ENCODE measurements at regions not wholly inside any gene's neighbourhood (a gene's known extent, or its start where the extent isn't known, plus 50 kb on each side); places are given as distances from the start of the nearest gene placed in this dataset.

GRCh38 chr4:67035501-67035900 is 509.8 kb downstream of the CENPC start:
- Histone ChIP-seq H4K20me1 (ENCODE audit: control insufficient read depth, insufficient read depth, low read depth, low read length) (no peaks in the 10 kb centered on the region), H3K4me2 (ENCODE audit: low read length) (no peak overlapping the region), H3K9me3 (ENCODE audit: control insufficient read depth, insufficient read depth, low read length) (no peaks in the 10 kb centered on the region; the same call in 1 of the 2 replicates), H3K9me2 (replicated peaks; ENCODE audit: control insufficient read depth, low read length) (no peaks in the 10 kb centered on the region; the same call in 1 of the 2 replicates), H3K27me3 (ENCODE audit: control insufficient read depth, low read length) (no peaks in the 10 kb centered on the region), H3K4me3 (ENCODE audit: low read length) (no peak overlapping the region), H3F3A (ENCODE audit: control insufficient read depth, insufficient read depth) (no peaks in the 10 kb centered on the region), H3K79me2 (ENCODE audit: control insufficient read depth, low read length) (no peaks in the 10 kb centered on the region), H3K4me1 (ENCODE audit: control insufficient read depth, low read length) (no peaks in the 10 kb centered on the region), H3K36me3 (ENCODE audit: control insufficient read depth, low read length) (no peaks in the 10 kb centered on the region), H3K27ac (ENCODE audit: low read depth, low read length) (no peak overlapping the region)
- TF ChIP-seq CTCF (IDR thresholded peaks at IDR 0.05; ENCODE audit: low read depth, low read length, poor library complexity, severe bottlenecking) (no peak), EZH2phosphoT487 (IDR thresholded peaks at IDR 0.05; ENCODE audit: borderline replicate concordance, low read length) (no peak)

- no peaks in the 10 kb centered on the region for H4K20me1 ChIP-seq (ENCODE audit: control insufficient read depth, insufficient read depth, low read depth, low read length)
- H3K4me3 ChIP-seq (ENCODE audit: low read length): no peak overlapping the region
- no peaks in the 10 kb centered on the region for H3K4me1 ChIP-seq (ENCODE audit: control insufficient read depth, low read length)
- no peaks in the 10 kb centered on the region for H3K27me3 ChIP-seq (ENCODE audit: control insufficient read depth, low read length)
- no peaks in the 10 kb centered on the region for H3F3A ChIP-seq (ENCODE audit: control insufficient read depth, insufficient read depth)
- TF ChIP-seq EZH2phosphoT487 (IDR thresholded peaks at IDR 0.05; ENCODE audit: borderline replicate concordance, low read length) (no peak), CTCF (IDR thresholded peaks at IDR 0.05; ENCODE audit: low read depth, low read length, poor library complexity, severe bottlenecking) (no peak)
- H3K9me2 ChIP-seq (replicated peaks; ENCODE audit: control insufficient read depth, low read length): no peaks in the 10 kb centered on the region
- no peaks in the 10 kb centered on the region for H3K36me3 ChIP-seq (ENCODE audit: control insufficient read depth, low read length)
- no peaks in the 10 kb centered on the region; the same call in 1 of the 2 replicates for H3K9me3 ChIP-seq (ENCODE audit: control insufficient read depth, insufficient read depth, low read length)
- H3K27ac ChIP-seq (ENCODE audit: low read depth, low read length): no peak overlapping the region
- no peaks in the 10 kb centered on the region for H3K79me2 ChIP-seq (ENCODE audit: control insufficient read depth, low read length)
- no peak overlapping the region for H3K4me2 ChIP-seq (ENCODE audit: low read length)
These were observed 514.7 kb downstream of the CENPC start for GRCh38 chr4:67030636-67031035.

- TF ChIP-seq CTCF (IDR thresholded peaks at IDR 0.05; ENCODE audit: low read depth, low read length, poor library complexity, severe bottlenecking) (no peak), EZH2phosphoT487 (IDR thresholded peaks at IDR 0.05; ENCODE audit: borderline replicate concordance, low read length) (no peak)
- Histone ChIP-seq H3K4me2 (ENCODE audit: low read length) (no peak overlapping the region), H4K20me1 (ENCODE audit: control insufficient read depth, insufficient read depth, low read depth, low read length) (no peaks in the 10 kb centered on the region)
These were observed 524.9 kb downstream of the CENPC start for GRCh38 chr4:67020438-67020797.

More at GRCh38 chr4:67020438-67020797, 524.9 kb downstream of the CENPC start:
- no peaks in the 10 kb centered on the region for H3K4me1 ChIP-seq (ENCODE audit: control insufficient read depth, low read length)
- no peak overlapping the region for H3K4me3 ChIP-seq (ENCODE audit: low read length)
- H3K27me3 ChIP-seq (ENCODE audit: control insufficient read depth, low read length): no peaks in the 10 kb centered on the region
- no peaks in the 10 kb centered on the region for H3K9me2 ChIP-seq (replicated peaks; ENCODE audit: control insufficient read depth, low read length)
- no peaks in the 10 kb centered on the region for H3K9me3 ChIP-seq (ENCODE audit: control insufficient read depth, insufficient read depth, low read length)
- H3K79me2 ChIP-seq (ENCODE audit: control insufficient read depth, low read length): no peaks in the 10 kb centered on the region
- H3K36me3 ChIP-seq (ENCODE audit: control insufficient read depth, low read length): no peaks in the 10 kb centered on the region
- no peak overlapping the region for H3K27ac ChIP-seq (ENCODE audit: low read depth, low read length)
- H3F3A ChIP-seq (ENCODE audit: control insufficient read depth, insufficient read depth): no peaks in the 10 kb centered on the region
